ENCODE measurements at regions not wholly inside any gene's neighbourhood (a gene's known extent, or its start where the extent isn't known, plus 50 kb on each side); places are given as distances from the start of the nearest gene placed in this dataset.

- TF ChIP-seq POLR2A (IDR thresholded peaks at IDR 0.05) (no peak), EP300 (IDR thresholded peaks at IDR 0.05) (no peak)
- TF ChIP-seq, protein P1, sequence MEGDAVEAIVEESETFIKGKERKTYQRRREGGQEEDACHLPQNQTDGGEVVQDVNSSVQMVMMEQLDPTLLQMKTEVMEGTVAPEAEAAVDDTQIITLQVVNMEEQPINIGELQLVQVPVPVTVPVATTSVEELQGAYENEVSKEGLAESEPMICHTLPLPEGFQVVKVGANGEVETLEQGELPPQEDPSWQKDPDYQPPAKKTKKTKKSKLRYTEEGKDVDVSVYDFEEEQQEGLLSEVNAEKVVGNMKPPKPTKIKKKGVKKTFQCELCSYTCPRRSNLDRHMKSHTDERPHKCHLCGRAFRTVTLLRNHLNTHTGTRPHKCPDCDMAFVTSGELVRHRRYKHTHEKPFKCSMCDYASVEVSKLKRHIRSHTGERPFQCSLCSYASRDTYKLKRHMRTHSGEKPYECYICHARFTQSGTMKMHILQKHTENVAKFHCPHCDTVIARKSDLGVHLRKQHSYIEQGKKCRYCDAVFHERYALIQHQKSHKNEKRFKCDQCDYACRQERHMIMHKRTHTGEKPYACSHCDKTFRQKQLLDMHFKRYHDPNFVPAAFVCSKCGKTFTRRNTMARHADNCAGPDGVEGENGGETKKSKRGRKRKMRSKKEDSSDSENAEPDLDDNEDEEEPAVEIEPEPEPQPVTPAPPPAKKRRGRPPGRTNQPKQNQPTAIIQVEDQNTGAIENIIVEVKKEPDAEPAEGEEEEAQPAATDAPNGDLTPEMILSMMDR (IDR thresholded peaks at IDR 0.05) = no peak
- Histone ChIP-seq H3K9me3 (no peaks in the 10 kb centered on the region), H3K27ac (no peak overlapping the region), H3K4me3 (no peak overlapping the region), H3K27me3 (no peaks in the 10 kb centered on the region), H3K36me3 (no peaks in the 10 kb centered on the region), H3K4me1 (ENCODE audit: insufficient read depth) (no peaks in the 10 kb centered on the region)
- no peak for DNase-seq
- intact Hi-C loops (cut with DNase I) = no loop called here
- WGBS, 3 donors = 84 to 88% (median 85%) methylated on average over 4 of the region's 4 CpGs
Measured at GRCh38 chr12:105911966-105912365, 226.8 kb downstream of the NUAK1 start.

- no peak for TF ChIP-seq POLR2A (IDR thresholded peaks at IDR 0.05)
- no peak for TF ChIP-seq EP300 (IDR thresholded peaks at IDR 0.05)
- TF ChIP-seq, protein P1 (IDR thresholded peaks at IDR 0.05) = no peak
- Histone ChIP-seq H3K27me3 (no peaks in the 10 kb centered on the region), H3K27ac (no peak overlapping the region), H3K4me3 (no peak overlapping the region), H3K4me1 (ENCODE audit: insufficient read depth) (no peaks in the 10 kb centered on the region), H3K9me3 (no peaks in the 10 kb centered on the region), H3K36me3 (no peaks in the 10 kb centered on the region)
- 35 to 53% (median 40%) methylated on average over 9 of the region's 9 CpGs for WGBS, 3 donors
- intact Hi-C loops (cut with DNase I) = no loop called here
- no peak for DNase-seq
Measured at GRCh38 chr12:105912882-105913678, 225.7 kb downstream of the NUAK1 start.

DNA sequence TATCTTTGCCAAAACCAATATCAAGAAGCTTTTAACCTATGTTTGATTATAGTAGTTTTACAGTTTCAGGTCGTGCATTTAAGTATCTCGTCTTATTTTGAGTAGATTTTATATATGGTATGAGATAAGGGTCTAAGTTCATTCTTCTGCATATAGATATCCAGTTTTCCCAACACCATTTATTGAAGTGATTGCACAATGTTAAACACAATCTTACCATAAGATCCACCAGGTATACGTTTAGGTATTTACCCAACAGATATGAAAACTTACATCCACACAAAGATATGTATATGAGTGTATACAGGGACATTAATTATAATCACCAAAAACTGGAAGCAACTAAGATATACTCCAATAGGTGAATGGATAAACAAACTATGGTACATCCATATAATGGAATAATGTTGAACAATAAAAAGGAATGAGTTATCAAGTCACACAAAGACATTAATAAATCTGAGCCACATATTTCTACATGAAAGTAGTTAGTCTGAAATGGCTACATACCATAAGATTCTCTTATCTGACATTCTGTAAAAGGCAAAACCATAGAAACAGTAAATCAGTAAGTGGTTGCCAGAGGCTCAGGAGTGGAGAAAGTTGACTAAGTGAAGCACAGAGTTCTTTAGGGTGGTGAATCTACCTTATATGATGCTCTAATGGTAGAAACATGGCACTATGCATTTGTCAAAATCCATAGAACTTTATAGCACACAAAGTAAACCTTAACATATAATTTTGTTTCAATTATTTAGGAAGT, 222.6 kb downstream of the NUAK1 start:
- 80 to 83% (median 82%) methylated on average over 3 of the region's 3 CpGs for WGBS, 3 donors
- Histone ChIP-seq H3K27me3 (no peaks in the 10 kb centered on the region), H3K4me1 (ENCODE audit: insufficient read depth) (no peaks in the 10 kb centered on the region), H3K4me3 (no peak overlapping the region), H3K36me3 (no peaks in the 10 kb centered on the region), H3K9me3 (no peaks in the 10 kb centered on the region), H3K27ac (no peak overlapping the region)
- intact Hi-C loops (cut with DNase I) = no loop called here
- no peak for TF ChIP-seq EP300 (IDR thresholded peaks at IDR 0.05)
- TF ChIP-seq, protein P1 (IDR thresholded peaks at IDR 0.05) = no peak
- TF ChIP-seq POLR2A (IDR thresholded peaks at IDR 0.05) = no peak
- DNase-seq = no peak

DNA sequence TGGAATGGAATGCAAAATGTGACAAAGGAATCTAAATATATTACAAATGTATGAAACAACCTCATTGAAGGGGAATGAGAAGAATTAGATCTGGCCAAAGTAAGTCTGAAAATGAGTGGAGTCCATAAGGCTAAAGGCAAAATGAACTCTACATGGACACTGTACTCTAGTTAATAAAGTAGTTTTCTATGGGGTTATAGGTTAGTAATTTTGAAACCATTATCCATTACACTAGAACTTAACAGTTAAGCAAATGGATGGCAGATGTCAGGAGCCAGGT, 222.1 kb downstream of the NUAK1 start:
- DNase-seq = no peak
- Histone ChIP-seq H3K9me3 (no peaks in the 10 kb centered on the region), H3K4me3 (no peak overlapping the region), H3K27ac (no peak overlapping the region), H3K36me3 (no peaks in the 10 kb centered on the region), H3K27me3 (no peaks in the 10 kb centered on the region), H3K4me1 (ENCODE audit: insufficient read depth) (no peaks in the 10 kb centered on the region)
- TF ChIP-seq, protein P1 (IDR thresholded peaks at IDR 0.05) = no peak
- no peak for TF ChIP-seq EP300 (IDR thresholded peaks at IDR 0.05)
- no peak for TF ChIP-seq POLR2A (IDR thresholded peaks at IDR 0.05)
- intact Hi-C loops (cut with DNase I) = no loop called here

Data from ovary (tissue), 7 donors.